Kidney epithelial cell (primary cell): ENCODE measurements at regions not wholly inside any gene's neighbourhood (a gene's known extent, or its start where the extent isn't known, plus 50 kb on each side); places are given as distances from the start of the nearest gene placed in this dataset.
"Not testable (repeated sequence)": the region's sequence is repeated elsewhere in the genome, so short reads cannot be mapped to it uniquely, and the experiment has no call there.

ENCODE experiments used
- DNase-seq: peaks from one replicate; pipeline ENCODE4 v3.0.0-alpha.2; 2010; ENCODE audit warnings: low read depth
- H3K27me3 ChIP-seq: 2 replicates; pipeline ENCODE4 v1.6.0; 2011; ENCODE audit warnings: low read length; ENCODE audit not compliant: control insufficient read depth, insufficient read depth
- H3K36me3 ChIP-seq: 2 replicates; pipeline ENCODE4 v1.5.1; 2011; ENCODE audit warnings: low read length; ENCODE audit not compliant: control insufficient read depth, insufficient read depth
- H3K4me3 ChIP-seq: 2 replicates; pipeline ENCODE4 v1.5.1; 2011; ENCODE audit warnings: low read depth, mild to moderate bottlenecking, control low read depth, low read length
- CTCF ChIP-seq: IDR thresholded peaks from 2 replicates; pipeline ENCODE4 v1.5.1; 2011; ENCODE audit warnings: mild to moderate bottlenecking, moderate library complexity, low read length, control low read depth, inconsistent platforms; ENCODE audit not compliant: insufficient read depth, poor library complexity, severe bottlenecking

GRCh38 chr22:16699326-16699725 is 106.7 kb upstream of the CCT8L2 start:
- Histone ChIP-seq H3K36me3 (no peaks in the 10 kb centered on the region), H3K27me3 (no peaks in the 10 kb centered on the region), H3K4me3 (no peak overlapping the region)
- TF ChIP-seq CTCF = no peak
- DNase-seq = no peak

- DNase-seq, H3K4me3 ChIP-seq, H3K27me3 ChIP-seq, H3K36me3 ChIP-seq: not testable (repeated sequence)
Observed at GRCh38 chr22:16697492-16698044, 105.0 kb upstream of the CCT8L2 start.

GRCh38 chr22:16696900-16697299 is 104.3 kb upstream of the CCT8L2 start:
- H3K4me3 ChIP-seq, H3K36me3 ChIP-seq, DNase-seq, H3K27me3 ChIP-seq: not testable (repeated sequence)

- Histone ChIP-seq H3K36me3 (no peaks in the 10 kb centered on the region), H3K27me3 (no peaks in the 10 kb centered on the region), H3K4me3 (no peak overlapping the region)
- TF ChIP-seq CTCF = no peak
- no peak for DNase-seq
Observed at GRCh38 chr22:16695261-16695660, 102.7 kb upstream of the CCT8L2 start.

- H3K36me3 ChIP-seq, H3K4me3 ChIP-seq, DNase-seq, H3K27me3 ChIP-seq: not testable (repeated sequence)
Observed at GRCh38 chr22:16693747-16694146, 101.1 kb upstream of the CCT8L2 start.

GRCh38 chr22:16689358-16689757 is 96.7 kb upstream of the CCT8L2 start:
- not testable (repeated sequence) for H3K27me3 ChIP-seq, DNase-seq, H3K4me3 ChIP-seq, H3K36me3 ChIP-seq

GRCh38 chr22:16681290-16681689 is 88.7 kb upstream of the CCT8L2 start:
- not testable (repeated sequence) for H3K27me3 ChIP-seq, H3K4me3 ChIP-seq, DNase-seq, H3K36me3 ChIP-seq

GRCh38 chr22:16680209-16680899 is 87.7 kb upstream of the CCT8L2 start:
- DNase-seq, H3K4me3 ChIP-seq, H3K36me3 ChIP-seq, H3K27me3 ChIP-seq: not testable (repeated sequence)

- not testable (repeated sequence) for DNase-seq, H3K27me3 ChIP-seq, H3K36me3 ChIP-seq, H3K4me3 ChIP-seq
Observed at GRCh38 chr22:16679191-16679834, 86.7 kb upstream of the CCT8L2 start.

- H3K4me3 ChIP-seq, DNase-seq, H3K36me3 ChIP-seq, H3K27me3 ChIP-seq: not testable (repeated sequence)
Observed at GRCh38 chr22:16673433-16673832, 80.8 kb upstream of the CCT8L2 start.

- not testable (repeated sequence) for H3K4me3 ChIP-seq, DNase-seq, H3K36me3 ChIP-seq, H3K27me3 ChIP-seq
Observed at GRCh38 chr22:16665610-16666009, 73.0 kb upstream of the CCT8L2 start.

- DNase-seq, H3K27me3 ChIP-seq, H3K4me3 ChIP-seq, H3K36me3 ChIP-seq: not testable (repeated sequence)
Observed at GRCh38 chr22:16662330-16662729, 69.7 kb upstream of the CCT8L2 start.

GRCh38 chr22:16660989-16661388 is 68.4 kb upstream of the CCT8L2 start:
- DNase-seq, H3K36me3 ChIP-seq, H3K4me3 ChIP-seq, H3K27me3 ChIP-seq: not testable (repeated sequence)
